Kasumi-1 (cell line): ENCODE measurements at regions not wholly inside any gene's neighbourhood (a gene's known extent, or its start where the extent isn't known, plus 50 kb on each side); places are given as distances from the start of the nearest gene placed in this dataset.
A peak's percentile ranks its signal among the peaks of the same experiment; 100 is the strongest.
"Not testable (repeated sequence)": the region's sequence is repeated elsewhere in the genome, so short reads cannot be mapped to it uniquely, and the experiment has no call there.

Experiments used
- DNase-seq, 2 experiments: peaks; one replicate each; lab custom pipeline; 2025; lab: John Stamatoyannopoulos, UW

GRCh38 chr7:104074529-104074928 lies 85.1 kb upstream of the RELN start:
- no peak for DNase-seq

- DNase-seq: not testable (repeated sequence)
Measured at GRCh38 chr7:104071641-104072040, 82.2 kb upstream of the RELN start.

- no peak for DNase-seq
Measured at GRCh38 chr7:104065491-104065890, 76.0 kb upstream of the RELN start.

GRCh38 chr7:104064969-104065387 lies 75.5 kb upstream of the RELN start:
- no peak for DNase-seq

- DNase-seq: not testable (repeated sequence)
Measured at GRCh38 chr7:104063797-104064196, 74.3 kb upstream of the RELN start.

GRCh38 chr7:104061652-104062051 lies 72.2 kb upstream of the RELN start:
- DNase-seq: no peak

GRCh38 chr7:104059837-104060236 lies 70.4 kb upstream of the RELN start:
- DNase-seq: not testable (repeated sequence)

GRCh38 chr7:104059103-104059502 lies 69.6 kb upstream of the RELN start:
- no peak for DNase-seq

GRCh38 chr7:104054362-104054761 lies 64.9 kb upstream of the RELN start:
- no peak for DNase-seq

- no peak for DNase-seq
Measured at GRCh38 chr7:104052979-104053378, 63.5 kb upstream of the RELN start.

- DNase-seq: no peak
Measured at GRCh38 chr7:104048055-104048454, 58.6 kb upstream of the RELN start.

- DNase-seq: no peak
Measured at GRCh38 chr7:104045183-104045582, 55.7 kb upstream of the RELN start.

GRCh38 chr7:104040666-104041065 lies 51.2 kb upstream of the RELN start:
- no peak for DNase-seq

GRCh38 chr7:104039363-104039762 lies 49.9 kb upstream of the RELN start:
- peak; percentile 18 to 53 for DNase-seq
